ENCODE measurements at regions not wholly inside any gene's neighbourhood (a gene's known extent, or its start where the extent isn't known, plus 50 kb on each side); places are given as distances from the start of the nearest gene placed in this dataset.

DNA sequence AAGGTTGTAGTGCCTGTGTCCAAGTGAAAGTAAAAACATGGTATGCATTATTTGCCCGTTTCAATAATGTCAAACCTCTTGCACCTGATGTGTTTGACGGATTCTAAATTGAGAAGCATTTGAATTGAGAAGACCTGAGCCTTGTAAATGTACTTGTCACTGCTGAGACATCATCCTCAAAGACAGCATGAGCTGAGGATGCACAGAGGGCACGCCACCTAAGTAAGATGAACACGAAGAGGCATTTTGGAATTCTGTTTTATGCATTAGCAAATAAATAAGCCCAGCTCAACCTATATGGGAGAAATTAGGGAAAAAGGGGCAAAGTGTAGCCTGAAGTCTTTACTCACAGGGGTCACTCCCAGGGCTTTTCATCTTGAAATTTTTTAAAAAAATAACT lies 73.8 kb upstream of the SORCS1 start:
- no peaks in the 10 kb centered on the region for H3K9me3 ChIP-seq (ENCODE audit: control insufficient read depth, insufficient read depth, low read depth, low read length)
- POLR2A ChIA-PET = no interaction called here
- no peak overlapping the region for H3K4me3 ChIP-seq (ENCODE audit: low read depth, low read length)
- no peak overlapping the region for H3K27ac ChIP-seq (ENCODE audit: extremely low read depth, low read depth, low read length)
- CTCF ChIA-PET = interaction anchor here (0.8 kb wide), 1 partner anchor 15 kb away, joined by 3 read pairs; no protein-coding TSS in a partner anchor
- TF ChIP-seq HOXC10 (CRISPR knock-in tag; IDR thresholded peaks at IDR 0.05) (no peak), KLF1 (tag by site-specific recombination; IDR thresholded peaks at IDR 0.05) (no peak), ZBTB1 (tag by site-specific recombination; IDR thresholded peaks at IDR 0.05) (no peak), ZNF354C (tag by site-specific recombination; IDR thresholded peaks at IDR 0.05; ENCODE audit: borderline replicate concordance, low read depth) (no peak), ZNF138 (tag by site-specific recombination; IDR thresholded peaks at IDR 0.05; ENCODE audit: borderline replicate concordance) (no peak), ZNF48 (tag by site-specific recombination; IDR thresholded peaks at IDR 0.05) (no peak), ZNF626 (tag by site-specific recombination; IDR thresholded peaks at IDR 0.05) (no peak), ZBTB11 (tag by site-specific recombination; conservative IDR thresholded peaks at IDR 0.05; ENCODE audit: low read depth) (no peak)
- H3K4me1 ChIP-seq (ENCODE audit: control insufficient read depth, insufficient read depth, low read length) = no peaks in the 10 kb centered on the region
- no peaks in the 10 kb centered on the region for H3K36me3 ChIP-seq (ENCODE audit: control insufficient read depth in 2 of 2, insufficient read depth in 1 of 2, low read length in 2 of 2)

GRCh38 chr10:107232013-107232412 lies 67.5 kb upstream of the SORCS1 start:
- Histone ChIP-seq H3K4me3 (ENCODE audit: low read depth, low read length) (no peak overlapping the region), H3K27ac (ENCODE audit: extremely low read depth, low read depth, low read length) (no peak overlapping the region), H3K4me1 (ENCODE audit: control insufficient read depth, insufficient read depth, low read length) (no peaks in the 10 kb centered on the region), H3K9me3 (ENCODE audit: control insufficient read depth, insufficient read depth, low read depth, low read length) (no peaks in the 10 kb centered on the region), H3K36me3 (ENCODE audit: control insufficient read depth in 2 of 2, insufficient read depth in 1 of 2, low read length in 2 of 2) (no peaks in the 10 kb centered on the region)
- ChIA-PET CTCF (interaction anchor here (1.2 kb wide), 1 partner anchor 527 kb away, joined by 4 read pairs; no protein-coding TSS in a partner anchor), POLR2A (no interaction called here)
- no peak for TF ChIP-seq ZNF138 (tag by site-specific recombination; IDR thresholded peaks at IDR 0.05; ENCODE audit: borderline replicate concordance)
- no peak for TF ChIP-seq ZNF280D (tag by site-specific recombination; IDR thresholded peaks at IDR 0.05)
- no peak for TF ChIP-seq ZSCAN18 (tag by site-specific recombination; IDR thresholded peaks at IDR 0.05)
- TF ChIP-seq, protein P1, sequence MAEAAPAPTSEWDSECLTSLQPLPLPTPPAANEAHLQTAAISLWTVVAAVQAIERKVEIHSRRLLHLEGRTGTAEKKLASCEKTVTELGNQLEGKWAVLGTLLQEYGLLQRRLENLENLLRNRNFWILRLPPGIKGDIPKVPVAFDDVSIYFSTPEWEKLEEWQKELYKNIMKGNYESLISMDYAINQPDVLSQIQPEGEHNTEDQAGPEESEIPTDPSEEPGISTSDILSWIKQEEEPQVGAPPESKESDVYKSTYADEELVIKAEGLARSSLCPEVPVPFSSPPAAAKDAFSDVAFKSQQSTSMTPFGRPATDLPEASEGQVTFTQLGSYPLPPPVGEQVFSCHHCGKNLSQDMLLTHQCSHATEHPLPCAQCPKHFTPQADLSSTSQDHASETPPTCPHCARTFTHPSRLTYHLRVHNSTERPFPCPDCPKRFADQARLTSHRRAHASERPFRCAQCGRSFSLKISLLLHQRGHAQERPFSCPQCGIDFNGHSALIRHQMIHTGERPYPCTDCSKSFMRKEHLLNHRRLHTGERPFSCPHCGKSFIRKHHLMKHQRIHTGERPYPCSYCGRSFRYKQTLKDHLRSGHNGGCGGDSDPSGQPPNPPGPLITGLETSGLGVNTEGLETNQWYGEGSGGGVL (tag by site-specific recombination; IDR thresholded peaks at IDR 0.05) = no peak
- no peak for TF ChIP-seq ZNF366 (tag by site-specific recombination; conservative IDR thresholded peaks at IDR 0.05)
- TF ChIP-seq ZFP41 (tag by site-specific recombination; IDR thresholded peaks at IDR 0.05; ENCODE audit: borderline replicate concordance) = no peak
- TF ChIP-seq MYNN (tag by site-specific recombination; IDR thresholded peaks at IDR 0.05; ENCODE audit: borderline replicate concordance) = no peak
- TF ChIP-seq ZNF514 (tag by site-specific recombination; IDR thresholded peaks at IDR 0.05) = no peak
